ENCODE measurements at regions not wholly inside any gene's neighbourhood (a gene's known extent, or its start where the extent isn't known, plus 50 kb on each side); places are given as distances from the start of the nearest gene placed in this dataset.
"Not testable (repeated sequence)": the region's sequence is repeated elsewhere in the genome, so short reads cannot be mapped to it uniquely, and the experiment has no call there.

- not testable (repeated sequence) for H3K27ac Mint-ChIP-seq (ENCODE audit: unreplicated experiment); DNase-seq (ENCODE audit: extremely low spot score, unreplicated experiment); H3K4me3 Mint-ChIP-seq (ENCODE audit: unreplicated experiment); H3K9me3 Mint-ChIP-seq (ENCODE audit: unreplicated experiment); H3K27me3 Mint-ChIP-seq (ENCODE audit: unreplicated experiment); H3K36me3 Mint-ChIP-seq (ENCODE audit: unreplicated experiment); H3K4me1 Mint-ChIP-seq (ENCODE audit: unreplicated experiment)
Observed at GRCh38 chr9:40592406-40592805, 536.1 kb downstream of the FOXD4L6 start.

DNA sequence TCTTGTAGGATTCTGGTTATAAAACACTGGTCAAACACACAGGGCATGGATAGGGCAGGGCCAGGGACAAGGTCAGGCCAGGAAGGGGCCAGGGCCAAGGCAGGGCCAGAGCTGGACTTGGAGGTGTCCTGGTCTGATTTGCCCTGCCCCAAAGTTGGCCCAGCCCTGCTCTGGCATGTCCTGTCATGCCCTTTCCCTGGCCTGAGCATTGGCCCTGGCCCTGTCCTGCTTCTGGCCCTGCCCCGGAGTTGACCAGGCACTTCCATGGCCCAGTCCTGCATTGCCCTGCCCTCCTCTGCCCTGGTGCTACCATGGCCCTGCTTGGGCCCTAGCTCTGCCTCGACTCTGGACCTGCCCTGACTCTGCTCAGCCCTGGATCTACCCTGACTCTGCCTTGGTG lies 536.6 kb downstream of the FOXD4L6 start:
- H3K9me3 Mint-ChIP-seq (ENCODE audit: unreplicated experiment); DNase-seq (ENCODE audit: extremely low spot score, unreplicated experiment); H3K27ac Mint-ChIP-seq (ENCODE audit: unreplicated experiment): not testable (repeated sequence)

GRCh38 chr9:40587475-40588195 lies 540.8 kb downstream of the FOXD4L6 start:
- not testable (repeated sequence) for H3K36me3 Mint-ChIP-seq (ENCODE audit: unreplicated experiment); H3K4me1 Mint-ChIP-seq (ENCODE audit: unreplicated experiment); H3K4me3 Mint-ChIP-seq (ENCODE audit: unreplicated experiment); DNase-seq (ENCODE audit: extremely low spot score, unreplicated experiment); H3K27me3 Mint-ChIP-seq (ENCODE audit: unreplicated experiment); H3K27ac Mint-ChIP-seq (ENCODE audit: unreplicated experiment); H3K9me3 Mint-ChIP-seq (ENCODE audit: unreplicated experiment)

More for the DNA sequence above, 536.6 kb downstream of the FOXD4L6 start:
- not testable (repeated sequence) for H3K27me3 Mint-ChIP-seq (ENCODE audit: unreplicated experiment); H3K4me1 Mint-ChIP-seq (ENCODE audit: unreplicated experiment); H3K36me3 Mint-ChIP-seq (ENCODE audit: unreplicated experiment); H3K4me3 Mint-ChIP-seq (ENCODE audit: unreplicated experiment)

GRCh38 chr9:40584039-40584438 lies 544.4 kb downstream of the FOXD4L6 start:
- not testable (repeated sequence) for H3K4me1 Mint-ChIP-seq (ENCODE audit: unreplicated experiment); H3K27ac Mint-ChIP-seq (ENCODE audit: unreplicated experiment); H3K27me3 Mint-ChIP-seq (ENCODE audit: unreplicated experiment); H3K9me3 Mint-ChIP-seq (ENCODE audit: unreplicated experiment); H3K36me3 Mint-ChIP-seq (ENCODE audit: unreplicated experiment)
- peak; percentile 77 for DNase-seq (ENCODE audit: extremely low spot score, unreplicated experiment)
- peak overlapping the region; percentile 57 for H3K4me3 Mint-ChIP-seq (ENCODE audit: unreplicated experiment)

DNA sequence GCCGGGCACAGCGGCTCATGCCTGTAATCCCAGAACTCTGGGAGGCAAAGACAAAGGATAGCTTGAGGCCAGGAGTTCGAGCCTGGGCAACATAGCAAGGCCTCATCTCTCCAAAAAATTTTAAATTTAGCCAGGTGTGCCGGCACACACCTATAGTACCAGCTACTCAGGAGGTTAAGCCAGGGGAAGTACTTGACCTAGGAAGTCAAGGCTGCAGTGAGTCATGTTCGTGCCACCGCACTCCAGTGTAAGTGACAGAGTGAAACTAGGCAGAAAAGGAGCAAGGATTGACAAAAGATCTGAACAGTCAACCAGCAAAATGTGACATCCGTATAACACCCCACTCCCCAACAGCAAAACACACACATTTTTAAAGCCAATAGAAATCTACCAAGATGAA lies 545.3 kb downstream of the FOXD4L6 start:
- H3K27ac Mint-ChIP-seq (ENCODE audit: unreplicated experiment) = peak overlapping the region; percentile 18
- H3K36me3 Mint-ChIP-seq (ENCODE audit: unreplicated experiment); H3K4me1 Mint-ChIP-seq (ENCODE audit: unreplicated experiment); H3K9me3 Mint-ChIP-seq (ENCODE audit: unreplicated experiment); H3K27me3 Mint-ChIP-seq (ENCODE audit: unreplicated experiment); DNase-seq (ENCODE audit: extremely low spot score, unreplicated experiment): not testable (repeated sequence)
- peak overlapping the region; percentile 58 for H3K4me3 Mint-ChIP-seq (ENCODE audit: unreplicated experiment)

GRCh38 chr9:40578908-40579307 lies 549.6 kb downstream of the FOXD4L6 start:
- H3K4me1 Mint-ChIP-seq (ENCODE audit: unreplicated experiment); H3K36me3 Mint-ChIP-seq (ENCODE audit: unreplicated experiment); H3K27me3 Mint-ChIP-seq (ENCODE audit: unreplicated experiment); H3K27ac Mint-ChIP-seq (ENCODE audit: unreplicated experiment); DNase-seq (ENCODE audit: extremely low spot score, unreplicated experiment); H3K4me3 Mint-ChIP-seq (ENCODE audit: unreplicated experiment); H3K9me3 Mint-ChIP-seq (ENCODE audit: unreplicated experiment): not testable (repeated sequence)

Data from osteocyte (in vitro differentiated cells).